ENCODE measurements at regions not wholly inside any gene's neighbourhood (a gene's known extent, or its start where the extent isn't known, plus 50 kb on each side); places are given as distances from the start of the nearest gene placed in this dataset.
A peak's percentile ranks its signal among the peaks of the same experiment; 100 is the strongest.
"Not testable (repeated sequence)": the region's sequence is repeated elsewhere in the genome, so short reads cannot be mapped to it uniquely, and the experiment has no call there.

DNA sequence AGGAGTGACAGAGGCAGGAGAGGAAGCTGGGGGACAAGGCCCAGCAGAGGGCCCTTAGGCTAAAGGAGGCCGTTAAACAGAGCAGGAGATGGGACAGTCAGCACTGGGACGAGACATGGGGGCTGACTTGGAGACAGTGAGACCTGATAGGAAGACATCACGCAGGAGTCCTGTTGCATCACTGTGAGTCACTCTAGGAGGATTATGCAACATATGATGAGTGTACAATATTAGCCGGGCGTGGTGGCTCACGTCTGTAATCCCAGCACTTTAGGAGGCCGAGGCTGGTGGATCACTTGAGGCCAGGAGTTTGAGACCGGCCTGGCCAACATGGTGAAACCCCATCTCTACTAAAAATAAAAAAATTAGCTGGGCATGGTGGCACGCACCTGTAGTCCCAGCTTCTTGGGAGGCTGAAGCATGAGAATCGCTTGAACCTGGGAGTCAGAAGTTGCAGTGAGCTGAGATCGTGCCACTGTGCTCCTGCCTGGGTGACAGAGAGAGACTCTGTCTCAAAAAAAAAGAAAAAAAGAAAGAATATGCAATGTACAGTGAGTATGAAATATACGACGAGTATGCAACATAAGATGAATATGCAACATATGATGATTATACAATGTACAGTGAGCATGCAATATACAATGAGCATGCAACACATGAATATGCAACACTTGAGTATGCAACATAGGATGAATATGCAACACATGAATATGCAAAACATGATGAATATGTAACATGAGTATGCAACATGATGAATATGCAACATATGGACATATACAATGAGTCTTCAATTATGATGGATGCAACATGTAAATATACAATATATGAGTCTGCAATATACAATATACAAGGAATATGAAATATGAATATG is 83.3 kb upstream of the ID2 start:
- H3K4me3 ChIP-seq: no peak overlapping the region
- H3K4me1 ChIP-seq: no peaks in the 10 kb centered on the region
- in situ Hi-C loops (cut with MboI; ENCODE audit: low sequenced_read_pairs in 4 of 4): no loop called here
- peak in 1 of 2 donors; percentile 40 for DNase-seq
- no peaks in the 10 kb centered on the region for H3K36me3 ChIP-seq
- peak; percentile 52 to 86 for ATAC-seq
- TF ChIP-seq CTCF (IDR thresholded peaks at IDR 0.05 in 4 of 5, conservative IDR thresholded peaks at IDR 0.05 in 1 of 5) (no peak), POLR2A (IDR thresholded peaks at IDR 0.05) (no peak)
- no peak overlapping the region for H3K27ac ChIP-seq
- intact Hi-C loops (cut with DNase I; ENCODE audit: low total_unique reads): no loop called here
- no peaks in the 10 kb centered on the region for H3K9me3 ChIP-seq
- H3K27me3 ChIP-seq: no peaks in the 10 kb centered on the region

DNA sequence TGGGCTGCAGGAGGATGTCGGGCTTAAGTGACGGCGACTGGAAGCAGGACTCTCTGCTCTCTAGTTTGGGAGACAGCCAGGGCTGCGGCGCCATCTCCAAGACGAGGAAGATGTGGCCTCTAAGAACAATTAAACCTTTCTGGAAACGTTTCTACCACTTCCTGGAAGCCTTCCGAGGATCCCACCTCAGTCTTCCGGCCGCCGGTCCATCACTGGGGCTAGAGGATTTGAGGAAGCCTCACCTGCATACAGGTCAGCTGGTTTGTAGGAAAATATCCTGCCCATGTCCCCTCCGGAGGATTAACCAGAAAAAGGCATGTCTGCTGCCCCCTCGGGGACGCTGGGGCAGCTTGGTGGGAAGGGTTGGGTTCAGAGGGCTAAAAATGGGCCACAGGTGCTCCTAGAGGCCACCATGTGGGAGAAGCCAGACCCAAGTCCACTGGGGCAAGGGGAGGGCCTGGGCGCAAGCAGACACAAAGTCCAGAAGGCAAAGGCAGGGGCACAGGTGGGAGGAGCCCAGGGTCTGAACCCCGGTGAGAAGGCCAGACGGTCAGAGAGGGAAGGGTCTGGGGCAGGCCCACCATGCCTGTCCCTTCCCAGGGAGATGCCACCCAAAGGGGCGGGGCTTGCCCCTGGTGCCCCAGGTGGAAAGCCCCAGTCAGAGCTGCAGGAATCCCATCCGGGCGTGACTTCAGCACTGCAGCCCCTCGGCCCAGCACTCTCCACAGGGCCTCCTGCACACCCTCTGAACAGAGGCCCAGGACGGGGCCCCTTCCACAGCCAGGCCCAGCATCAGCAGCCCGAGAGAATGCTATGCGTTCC is 82.2 kb upstream of the ID2 start:
- Histone ChIP-seq H3K27me3 (no peaks in the 10 kb centered on the region), H3K9me3 (no peaks in the 10 kb centered on the region), H3K27ac (no peak overlapping the region), H3K4me3 (no peak overlapping the region), H3K4me1 (no peaks in the 10 kb centered on the region), H3K36me3 (no peaks in the 10 kb centered on the region)
- no peak for ATAC-seq
- in situ Hi-C loops (cut with MboI; ENCODE audit: low sequenced_read_pairs in 4 of 4): no loop called here
- DNase-seq: no peak
- intact Hi-C loops (cut with DNase I; ENCODE audit: low total_unique reads): no loop called here
- TF ChIP-seq POLR2A (IDR thresholded peaks at IDR 0.05): no peak
- TF ChIP-seq CTCF (IDR thresholded peaks at IDR 0.05 in 4 of 5, conservative IDR thresholded peaks at IDR 0.05 in 1 of 5): no peak

DNA sequence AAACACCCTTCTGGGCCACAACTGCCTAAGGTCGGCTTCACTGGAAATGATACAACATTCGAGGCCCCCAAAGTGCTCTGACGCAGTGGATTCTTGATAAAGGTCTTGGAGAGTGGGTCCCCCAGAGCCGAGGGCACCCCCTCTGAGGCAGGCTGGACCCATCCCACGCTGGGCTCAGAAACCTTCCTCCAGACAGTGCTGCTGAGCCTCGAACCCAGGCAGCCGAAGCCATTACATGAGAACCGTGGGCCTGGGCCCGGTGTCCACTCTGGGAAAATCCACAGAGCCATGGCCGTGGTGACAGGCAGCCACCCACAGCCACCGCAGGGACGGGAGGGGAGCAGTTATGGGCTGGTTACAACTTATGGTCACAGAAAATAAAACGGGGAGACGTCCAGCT is 81.4 kb upstream of the ID2 start:
- in situ Hi-C loops (cut with MboI; ENCODE audit: low sequenced_read_pairs in 4 of 4) (no loop called here), intact Hi-C loops (cut with DNase I; ENCODE audit: low total_unique reads) (no loop called here)
- H3K9me3 ChIP-seq: no peaks in the 10 kb centered on the region

DNA sequence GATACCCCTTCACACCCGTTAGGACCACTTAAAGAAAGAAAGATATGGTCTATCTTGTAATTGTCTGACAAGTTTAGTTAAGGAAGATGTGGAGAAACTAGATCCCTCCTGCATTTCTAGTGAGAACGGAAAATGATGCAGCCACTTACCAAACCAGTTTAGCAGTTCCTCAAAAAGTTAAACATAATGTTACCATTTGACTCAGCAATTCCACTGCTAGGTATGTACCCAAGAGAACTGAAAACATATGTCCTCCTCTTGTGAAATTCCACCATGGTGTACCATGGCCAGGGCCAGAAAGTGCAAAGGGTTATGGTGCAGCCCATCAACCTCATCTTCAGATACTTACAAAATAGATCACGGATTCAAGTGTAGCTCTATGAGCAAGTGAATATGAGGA is 79.0 kb upstream of the ID2 start:
- Histone ChIP-seq H3K27me3 (no peaks in the 10 kb centered on the region), H3K36me3 (no peaks in the 10 kb centered on the region), H3K4me3 (no peak overlapping the region), H3K27ac (no peak overlapping the region), H3K4me1 (no peaks in the 10 kb centered on the region), H3K9me3 (no peaks in the 10 kb centered on the region)
- ATAC-seq (no peak), DNase-seq (no peak)
- in situ Hi-C loops (cut with MboI; ENCODE audit: low sequenced_read_pairs in 4 of 4) (no loop called here), intact Hi-C loops (cut with DNase I; ENCODE audit: low total_unique reads) (no loop called here)
- TF ChIP-seq CTCF (IDR thresholded peaks at IDR 0.05 in 4 of 5, conservative IDR thresholded peaks at IDR 0.05 in 1 of 5): no peak

More for the DNA sequence above, 81.4 kb upstream of the ID2 start:
- H3K27ac ChIP-seq: no peak overlapping the region
- no peaks in the 10 kb centered on the region for H3K36me3 ChIP-seq
- H3K4me1 ChIP-seq: no peaks in the 10 kb centered on the region
- H3K4me3 ChIP-seq: no peak overlapping the region
- no peak for ATAC-seq
- TF ChIP-seq POLR2A (IDR thresholded peaks at IDR 0.05) (no peak), CTCF (IDR thresholded peaks at IDR 0.05 in 4 of 5, conservative IDR thresholded peaks at IDR 0.05 in 1 of 5) (no peak)
- DNase-seq: no peak
- no peaks in the 10 kb centered on the region for H3K27me3 ChIP-seq

GRCh38 chr2:8603356-8603755 is 78.5 kb upstream of the ID2 start:
- intact Hi-C loops (cut with DNase I; ENCODE audit: low total_unique reads); in situ Hi-C loops (cut with MboI; ENCODE audit: low sequenced_read_pairs in 4 of 4); H3K27me3 ChIP-seq; H3K9me3 ChIP-seq; H3K27ac ChIP-seq; H3K4me3 ChIP-seq; ATAC-seq; H3K4me1 ChIP-seq; H3K36me3 ChIP-seq; DNase-seq: not testable (repeated sequence)
